ENCODE measurements at regions not wholly inside any gene's neighbourhood (a gene's known extent, or its start where the extent isn't known, plus 50 kb on each side); places are given as distances from the start of the nearest gene placed in this dataset.

- Histone ChIP-seq H3K9ac (ENCODE audit: low read depth, low read length, poor library complexity) (no peak overlapping the region), H3K14ac (ENCODE audit: low read length) (no peak overlapping the region)
- no CpG with 5 or more reads among the region's 2 CpGs for WGBS, 2 donors (ENCODE audit: extremely low coverage in 2 of 2, insufficient read length in 2 of 2, insufficient replicate concordance in 1 of 2)
Measured at GRCh38 chr20:39888310-39888709, 800.7 kb downstream of the MAFB start.

GRCh38 chr20:39886650-39887190, 802.3 kb downstream of the MAFB start:
- whole genome bisulfite sequencing, 2 donors (ENCODE audit: extremely low coverage in 2 of 2, insufficient read length in 2 of 2, insufficient replicate concordance in 1 of 2) = no CpG with 5 or more reads among the region's 3 CpGs
- no peak overlapping the region for H2BK5ac ChIP-seq (ENCODE audit: low read length)
- H3K36me3 ChIP-seq (replicated peaks in 1 of 2; ENCODE audit: control insufficient read depth in 2 of 2, insufficient read depth in 2 of 2, low read length in 2 of 2) = no peaks in the 10 kb centered on the region
- no peak overlapping the region for H2BK15ac ChIP-seq (ENCODE audit: low read length)
- no peaks in the 10 kb centered on the region for H3K9me3 ChIP-seq (replicated peaks in 1 of 2; ENCODE audit: control insufficient read depth in 2 of 2, insufficient read depth in 1 of 2, low read depth in 1 of 2, low read length in 2 of 2)
- no peak overlapping the region for H3K27ac ChIP-seq (replicated peaks; ENCODE audit: low read length)
- H3K27me3 ChIP-seq (ENCODE audit: control insufficient read depth in 3 of 3, insufficient read depth in 3 of 3, low read depth in 1 of 3, low read length in 3 of 3) = no peaks in the 10 kb centered on the region
- H3K4me3 ChIP-seq (ENCODE audit: low read length in 2 of 2) = no peak overlapping the region
- DNase-seq (ENCODE audit: low spot score) = no peak
- no peaks in the 10 kb centered on the region for H3K79me1 ChIP-seq (ENCODE audit: low read depth, low read length)
- H4K91ac ChIP-seq (ENCODE audit: low read depth, low read length, poor library complexity) = no peak overlapping the region
- no peak overlapping the region for H2AK5ac ChIP-seq (ENCODE audit: low read depth, low read length)
- H3K23ac ChIP-seq (ENCODE audit: low read depth, low read length, poor library complexity) = no peak overlapping the region
- no peak overlapping the region for H3K14ac ChIP-seq (ENCODE audit: low read length)
- H2BK120ac ChIP-seq (ENCODE audit: low read depth, low read length) = no peak overlapping the region
- H4K8ac ChIP-seq (ENCODE audit: low read depth, low read length) = no peak overlapping the region
- no peak overlapping the region for H3K18ac ChIP-seq (ENCODE audit: low read length)
- no peak overlapping the region for H3K4ac ChIP-seq (ENCODE audit: low read length)
- H3K4me2 ChIP-seq (ENCODE audit: insufficient read depth, low read length, poor library complexity, severe bottlenecking) = no peak overlapping the region
- no peak overlapping the region for H2BK12ac ChIP-seq (ENCODE audit: low read length)
- H3K4me1 ChIP-seq (ENCODE audit: control insufficient read depth in 2 of 2, insufficient read depth in 1 of 2, low read depth in 1 of 2, low read length in 2 of 2) = peaks cover 0 to 2% of the 10 kb centered on the region in 2 donors
- H3K9ac ChIP-seq (ENCODE audit: low read depth, low read length, poor library complexity) = no peak overlapping the region
- no peak overlapping the region for H2AFZ ChIP-seq (ENCODE audit: low read length)

More at GRCh38 chr20:39888310-39888709, 800.7 kb downstream of the MAFB start:
- Histone ChIP-seq H3K4ac (ENCODE audit: low read length) (no peak overlapping the region), H2AK5ac (ENCODE audit: low read depth, low read length) (no peak overlapping the region), H3K4me1 (ENCODE audit: control insufficient read depth in 2 of 2, insufficient read depth in 1 of 2, low read depth in 1 of 2, low read length in 2 of 2) (peaks cover 0 to 2% of the 10 kb centered on the region in 2 donors), H3K4me2 (ENCODE audit: insufficient read depth, low read length, poor library complexity, severe bottlenecking) (no peak overlapping the region), H3K27ac (replicated peaks; ENCODE audit: low read length) (no peak overlapping the region), H4K91ac (ENCODE audit: low read depth, low read length, poor library complexity) (no peak overlapping the region), H2AFZ (ENCODE audit: low read length) (no peak overlapping the region), H2BK120ac (ENCODE audit: low read depth, low read length) (no peak overlapping the region), H3K9me3 (replicated peaks in 1 of 2; ENCODE audit: control insufficient read depth in 2 of 2, insufficient read depth in 1 of 2, low read depth in 1 of 2, low read length in 2 of 2) (no peaks in the 10 kb centered on the region), H2BK12ac (ENCODE audit: low read length) (no peak overlapping the region), H3K36me3 (replicated peaks in 1 of 2; ENCODE audit: control insufficient read depth in 2 of 2, insufficient read depth in 2 of 2, low read length in 2 of 2) (no peaks in the 10 kb centered on the region), H3K79me1 (ENCODE audit: low read depth, low read length) (no peaks in the 10 kb centered on the region), H3K23ac (ENCODE audit: low read depth, low read length, poor library complexity) (no peak overlapping the region), H3K27me3 (ENCODE audit: control insufficient read depth in 3 of 3, insufficient read depth in 3 of 3, low read depth in 1 of 3, low read length in 3 of 3) (no peaks in the 10 kb centered on the region), H2BK5ac (ENCODE audit: low read length) (no peak overlapping the region), H3K18ac (ENCODE audit: low read length) (no peak overlapping the region), H3K4me3 (ENCODE audit: low read length in 2 of 2) (no peak overlapping the region), H4K8ac (ENCODE audit: low read depth, low read length) (no peak overlapping the region), H2BK15ac (ENCODE audit: low read length) (no peak overlapping the region)
- DNase-seq (ENCODE audit: low spot score) = no peak

- WGBS, 2 donors (ENCODE audit: extremely low coverage in 2 of 2, insufficient read length in 2 of 2, insufficient replicate concordance in 1 of 2) = no CpG with 5 or more reads among the region's 7 CpGs
Measured at GRCh38 chr20:39885975-39886649, 802.9 kb downstream of the MAFB start.

GRCh38 chr20:39882806-39883205, 806.2 kb downstream of the MAFB start:
- H3K18ac ChIP-seq (ENCODE audit: low read length) = no peak overlapping the region
- H3K9me3 ChIP-seq (replicated peaks in 1 of 2; ENCODE audit: control insufficient read depth in 2 of 2, insufficient read depth in 1 of 2, low read depth in 1 of 2, low read length in 2 of 2) = no peaks in the 10 kb centered on the region
- H3K36me3 ChIP-seq (replicated peaks in 1 of 2; ENCODE audit: control insufficient read depth in 2 of 2, insufficient read depth in 2 of 2, low read length in 2 of 2) = no peaks in the 10 kb centered on the region
- no peak overlapping the region for H2AFZ ChIP-seq (ENCODE audit: low read length)
- H2AK5ac ChIP-seq (ENCODE audit: low read depth, low read length) = no peak overlapping the region
- H3K4me1 ChIP-seq (ENCODE audit: control insufficient read depth in 2 of 2, insufficient read depth in 1 of 2, low read depth in 1 of 2, low read length in 2 of 2) = peaks cover 0 to 4% of the 10 kb centered on the region in 2 donors
- peaks cover 0 to 7% (median 0%) of the 10 kb centered on the region in 3 experiments for H3K27me3 ChIP-seq (ENCODE audit: control insufficient read depth in 3 of 3, insufficient read depth in 3 of 3, low read depth in 1 of 3, low read length in 3 of 3)
- H3K4me2 ChIP-seq (ENCODE audit: insufficient read depth, low read length, poor library complexity, severe bottlenecking) = no peak overlapping the region
- no peak overlapping the region for H3K9ac ChIP-seq (ENCODE audit: low read depth, low read length, poor library complexity)
- WGBS, 2 donors (ENCODE audit: extremely low coverage in 2 of 2, insufficient read length in 2 of 2, insufficient replicate concordance in 1 of 2) = no CpG with 5 or more reads among the region's 1 CpG
- no peak overlapping the region for H2BK5ac ChIP-seq (ENCODE audit: low read length)
- H3K4me3 ChIP-seq (ENCODE audit: low read length in 2 of 2) = no peak overlapping the region
- no peak overlapping the region for H4K8ac ChIP-seq (ENCODE audit: low read depth, low read length)
- no peak for DNase-seq (ENCODE audit: low spot score)
- H2BK15ac ChIP-seq (ENCODE audit: low read length) = no peak overlapping the region
- no peak overlapping the region for H3K4ac ChIP-seq (ENCODE audit: low read length)
- no peak overlapping the region for H3K23ac ChIP-seq (ENCODE audit: low read depth, low read length, poor library complexity)
- H2BK120ac ChIP-seq (ENCODE audit: low read depth, low read length) = no peak overlapping the region
- H3K79me1 ChIP-seq (ENCODE audit: low read depth, low read length) = no peaks in the 10 kb centered on the region
- H4K91ac ChIP-seq (ENCODE audit: low read depth, low read length, poor library complexity) = no peak overlapping the region
- no peak overlapping the region for H3K14ac ChIP-seq (ENCODE audit: low read length)
- no peak overlapping the region for H2BK12ac ChIP-seq (ENCODE audit: low read length)
- H3K27ac ChIP-seq (replicated peaks; ENCODE audit: low read length) = no peak overlapping the region

More at GRCh38 chr20:39885975-39886649, 802.9 kb downstream of the MAFB start:
- Histone ChIP-seq H3K4me2 (ENCODE audit: insufficient read depth, low read length, poor library complexity, severe bottlenecking) (no peak overlapping the region), H2BK120ac (ENCODE audit: low read depth, low read length) (no peak overlapping the region), H3K27me3 (ENCODE audit: control insufficient read depth in 3 of 3, insufficient read depth in 3 of 3, low read depth in 1 of 3, low read length in 3 of 3) (no peaks in the 10 kb centered on the region), H3K4ac (ENCODE audit: low read length) (no peak overlapping the region), H4K8ac (ENCODE audit: low read depth, low read length) (no peak overlapping the region), H3K79me1 (ENCODE audit: low read depth, low read length) (no peaks in the 10 kb centered on the region), H3K14ac (ENCODE audit: low read length) (no peak overlapping the region), H2BK5ac (ENCODE audit: low read length) (no peak overlapping the region), H2BK15ac (ENCODE audit: low read length) (no peak overlapping the region), H3K4me1 (ENCODE audit: control insufficient read depth in 2 of 2, insufficient read depth in 1 of 2, low read depth in 1 of 2, low read length in 2 of 2) (peaks cover 0 to 2% of the 10 kb centered on the region in 2 donors), H3K27ac (replicated peaks; ENCODE audit: low read length) (no peak overlapping the region), H3K9ac (ENCODE audit: low read depth, low read length, poor library complexity) (no peak overlapping the region), H3K4me3 (ENCODE audit: low read length in 2 of 2) (no peak overlapping the region), H3K36me3 (replicated peaks in 1 of 2; ENCODE audit: control insufficient read depth in 2 of 2, insufficient read depth in 2 of 2, low read length in 2 of 2) (no peaks in the 10 kb centered on the region), H3K23ac (ENCODE audit: low read depth, low read length, poor library complexity) (no peak overlapping the region), H2AFZ (ENCODE audit: low read length) (no peak overlapping the region), H2AK5ac (ENCODE audit: low read depth, low read length) (no peak overlapping the region), H3K18ac (ENCODE audit: low read length) (no peak overlapping the region), H4K91ac (ENCODE audit: low read depth, low read length, poor library complexity) (no peak overlapping the region), H2BK12ac (ENCODE audit: low read length) (no peak overlapping the region), H3K9me3 (replicated peaks in 1 of 2; ENCODE audit: control insufficient read depth in 2 of 2, insufficient read depth in 1 of 2, low read depth in 1 of 2, low read length in 2 of 2) (no peaks in the 10 kb centered on the region)
- DNase-seq (ENCODE audit: low spot score) = peak; percentile 40

All from neuronal stem cell (in vitro differentiated cells).